Muscle of arm (tissue), 1 donor: ENCODE measurements at regions not wholly inside any gene's neighbourhood (a gene's known extent, or its start where the extent isn't known, plus 50 kb on each side); places are given as distances from the start of the nearest gene placed in this dataset.
A peak's percentile ranks its signal among the peaks of the same experiment; 100 is the strongest.

ENCODE experiments used
- DNase-seq: peaks from one replicate; pipeline ENCODE4 v3.0.0-alpha.2; 2013

- DNase-seq: no peak
Observed at GRCh38 chr2:48912110-48912509, 156.6 kb upstream of the LHCGR start.

- DNase-seq: no peak
Observed at GRCh38 chr2:48910961-48911360, 155.4 kb upstream of the LHCGR start.

GRCh38 chr2:48906633-48907032 lies 151.1 kb upstream of the LHCGR start:
- peak; percentile 71 for DNase-seq

GRCh38 chr2:48905696-48906095 lies 150.2 kb upstream of the LHCGR start:
- peak; percentile 20 for DNase-seq

GRCh38 chr2:48902521-48902920 lies 147.0 kb upstream of the LHCGR start:
- no peak for DNase-seq

- no peak for DNase-seq
Observed at GRCh38 chr2:48901416-48901815, 145.9 kb upstream of the LHCGR start.

- DNase-seq: no peak
Observed at GRCh38 chr2:48901015-48901343, 145.5 kb upstream of the LHCGR start.

GRCh38 chr2:48900321-48901014 lies 144.9 kb upstream of the LHCGR start:
- no peak for DNase-seq

- no peak for DNase-seq
Observed at GRCh38 chr2:48896870-48897269, 141.3 kb upstream of the LHCGR start.

- no peak for DNase-seq
Observed at GRCh38 chr2:48890454-48891131, 135.1 kb upstream of the LHCGR start.

GRCh38 chr2:48888066-48888465 lies 132.5 kb upstream of the LHCGR start:
- DNase-seq: no peak

GRCh38 chr2:48886919-48887318 lies 131.4 kb upstream of the LHCGR start:
- DNase-seq: no peak

- no peak for DNase-seq
Observed at GRCh38 chr2:48885841-48886240, 130.3 kb upstream of the LHCGR start.

- no peak for DNase-seq
Observed at GRCh38 chr2:48883661-48884060, 128.1 kb upstream of the LHCGR start.

GRCh38 chr2:48874282-48874681 lies 118.8 kb upstream of the LHCGR start:
- no peak for DNase-seq

GRCh38 chr2:48873666-48874065 lies 118.1 kb upstream of the LHCGR start:
- no peak for DNase-seq

- DNase-seq: no peak
Observed at GRCh38 chr2:48870942-48871341, 115.4 kb upstream of the LHCGR start.

- no peak for DNase-seq
Observed at GRCh38 chr2:48870503-48870902, 115.0 kb upstream of the LHCGR start.

- DNase-seq: no peak
Observed at GRCh38 chr2:48865704-48866103, 110.2 kb upstream of the LHCGR start.

GRCh38 chr2:48860380-48860779 lies 104.9 kb upstream of the LHCGR start:
- DNase-seq: no peak

GRCh38 chr2:48856657-48857056 lies 101.1 kb upstream of the LHCGR start:
- no peak for DNase-seq

- no peak for DNase-seq
Observed at GRCh38 chr2:48856144-48856543, 100.6 kb upstream of the LHCGR start.

GRCh38 chr2:48855142-48855541 lies 99.6 kb upstream of the LHCGR start:
- no peak for DNase-seq

- no peak for DNase-seq
Observed at GRCh38 chr2:48854681-48855080, 99.2 kb upstream of the LHCGR start.
